Muscle of arm (tissue), 1 donor: ENCODE measurements at regions not wholly inside any gene's neighbourhood (a gene's known extent, or its start where the extent isn't known, plus 50 kb on each side); places are given as distances from the start of the nearest gene placed in this dataset.

Source experiments
- DNase-seq: peaks from one replicate; pipeline ENCODE4 v3.0.0-alpha.2; 2013

DNA sequence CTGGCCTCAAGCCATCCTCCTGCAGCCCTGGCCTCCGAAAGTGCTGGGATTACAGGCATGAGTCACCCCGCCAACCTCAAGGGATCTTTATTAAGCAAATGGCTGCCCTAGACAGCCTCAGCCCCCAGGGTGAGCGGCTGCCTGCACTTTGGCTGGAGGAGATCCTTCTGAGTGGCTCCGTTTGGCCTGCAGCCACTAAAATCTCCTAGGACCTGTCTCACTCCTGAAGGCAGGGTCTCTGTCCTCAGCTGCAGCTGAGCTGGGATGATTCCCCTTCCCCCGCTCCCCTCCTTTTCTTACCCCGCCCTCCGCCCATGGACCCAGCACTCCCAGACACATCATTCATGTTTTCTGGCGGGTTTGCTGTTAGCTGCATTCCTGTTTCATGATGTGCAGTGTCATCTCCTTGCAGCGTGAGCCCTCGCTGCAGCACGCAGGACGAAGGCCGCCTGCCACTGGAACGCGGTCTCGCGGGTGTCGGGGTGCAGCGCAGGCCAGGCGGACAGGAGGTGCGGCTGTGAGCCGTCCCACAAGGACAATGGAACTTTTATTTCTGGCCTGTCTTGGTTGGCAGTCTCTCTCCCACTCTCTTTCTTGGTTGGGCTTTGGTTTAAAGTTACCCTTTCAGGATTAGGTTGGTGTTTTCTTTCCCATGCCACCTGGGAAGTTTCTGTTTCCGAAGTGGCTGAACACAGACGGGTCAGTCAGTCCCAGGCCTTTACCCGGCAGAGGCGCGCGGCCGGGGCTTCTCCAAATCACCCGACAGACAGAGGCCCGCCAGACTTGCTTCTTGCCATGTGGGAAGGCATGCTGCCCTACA, 137.1 kb downstream of the FOXD1 start:
- no peak for DNase-seq

DNA sequence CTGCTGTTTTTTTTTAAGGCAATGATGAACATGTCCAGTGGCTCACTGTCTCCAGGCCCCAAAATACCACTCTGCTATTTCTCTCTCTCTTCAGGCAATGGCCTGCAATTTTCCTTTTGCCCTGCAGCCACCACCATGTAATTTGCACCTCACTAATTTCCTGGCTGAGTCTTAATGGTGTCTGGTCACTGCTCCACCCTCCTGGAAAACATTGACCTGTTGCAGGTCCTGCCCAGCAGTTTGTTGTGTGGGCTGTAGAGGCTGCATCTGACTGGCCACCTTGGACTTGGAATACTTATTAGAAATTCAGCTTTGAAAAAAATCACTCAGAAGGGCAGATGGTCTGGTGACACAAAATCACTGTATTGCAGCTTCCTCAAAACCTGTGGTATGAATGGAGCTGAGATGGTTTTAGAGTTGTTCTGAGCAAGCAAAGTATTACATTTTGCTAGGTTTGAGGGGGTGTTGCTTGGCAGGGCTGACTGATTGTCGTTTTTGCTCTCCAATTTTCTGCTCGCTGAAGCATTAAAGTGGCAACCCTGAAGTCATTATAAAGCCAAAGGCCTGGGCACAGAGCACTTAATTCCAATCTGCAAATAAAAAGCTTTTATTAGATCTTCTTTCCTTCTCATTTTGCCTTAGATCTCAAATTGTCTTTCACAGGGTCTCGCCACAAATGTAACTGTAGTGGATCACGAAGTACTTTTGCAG, 134.8 kb downstream of the TMEM174 start:
- no peak for DNase-seq

DNA sequence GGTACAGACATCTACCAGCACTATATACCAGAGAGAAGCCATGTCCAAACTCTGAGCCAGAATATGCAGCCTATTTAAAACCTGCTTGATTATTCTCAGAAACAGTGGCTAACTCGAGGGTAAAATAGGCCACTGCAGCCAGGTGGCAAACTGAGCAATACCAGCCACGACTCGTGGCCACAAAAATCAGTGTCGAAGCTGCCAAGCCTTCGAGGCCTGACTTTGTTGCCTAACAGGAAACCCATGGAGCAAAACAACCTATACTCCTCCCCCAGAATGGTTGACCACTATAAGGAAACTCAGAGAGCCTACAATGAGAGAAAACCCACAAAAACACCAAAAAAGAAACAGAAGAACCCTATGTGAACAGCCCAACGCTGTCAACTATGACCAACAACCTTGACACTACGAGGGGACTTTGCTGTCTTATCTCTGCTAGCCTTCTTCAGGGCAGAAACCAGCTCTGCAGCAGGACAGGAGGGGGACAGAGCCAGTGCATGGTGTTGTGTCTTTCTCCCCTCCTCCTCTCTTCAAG, 133.8 kb downstream of the TMEM174 start:
- DNase-seq = no peak

GRCh38 chr5:73306078-73306719, 133.2 kb downstream of the TMEM174 start:
- no peak for DNase-seq

DNA sequence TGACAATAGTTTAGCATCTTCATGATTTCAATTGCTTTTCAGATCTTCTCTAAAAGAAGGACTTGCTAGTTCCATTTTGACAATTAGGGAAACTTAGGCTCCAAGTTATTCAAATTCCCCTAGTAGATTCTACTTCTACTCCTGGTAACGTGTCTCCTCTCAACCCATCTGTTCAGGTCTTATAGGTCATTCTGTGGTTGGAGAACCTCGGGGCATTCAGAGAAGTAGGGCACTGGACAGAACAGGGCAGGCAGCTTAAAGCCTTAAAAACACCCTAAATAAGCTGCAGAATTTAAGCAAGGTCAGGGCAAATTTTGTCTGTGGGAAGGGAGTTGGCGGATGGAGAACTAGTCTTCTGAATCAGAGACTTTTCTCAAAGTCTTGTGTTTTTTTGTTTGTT, 132.4 kb downstream of the TMEM174 start:
- no peak for DNase-seq

- DNase-seq = no peak
These were observed 131.4 kb downstream of the TMEM174 start for GRCh38 chr5:73304381-73304780.

DNA sequence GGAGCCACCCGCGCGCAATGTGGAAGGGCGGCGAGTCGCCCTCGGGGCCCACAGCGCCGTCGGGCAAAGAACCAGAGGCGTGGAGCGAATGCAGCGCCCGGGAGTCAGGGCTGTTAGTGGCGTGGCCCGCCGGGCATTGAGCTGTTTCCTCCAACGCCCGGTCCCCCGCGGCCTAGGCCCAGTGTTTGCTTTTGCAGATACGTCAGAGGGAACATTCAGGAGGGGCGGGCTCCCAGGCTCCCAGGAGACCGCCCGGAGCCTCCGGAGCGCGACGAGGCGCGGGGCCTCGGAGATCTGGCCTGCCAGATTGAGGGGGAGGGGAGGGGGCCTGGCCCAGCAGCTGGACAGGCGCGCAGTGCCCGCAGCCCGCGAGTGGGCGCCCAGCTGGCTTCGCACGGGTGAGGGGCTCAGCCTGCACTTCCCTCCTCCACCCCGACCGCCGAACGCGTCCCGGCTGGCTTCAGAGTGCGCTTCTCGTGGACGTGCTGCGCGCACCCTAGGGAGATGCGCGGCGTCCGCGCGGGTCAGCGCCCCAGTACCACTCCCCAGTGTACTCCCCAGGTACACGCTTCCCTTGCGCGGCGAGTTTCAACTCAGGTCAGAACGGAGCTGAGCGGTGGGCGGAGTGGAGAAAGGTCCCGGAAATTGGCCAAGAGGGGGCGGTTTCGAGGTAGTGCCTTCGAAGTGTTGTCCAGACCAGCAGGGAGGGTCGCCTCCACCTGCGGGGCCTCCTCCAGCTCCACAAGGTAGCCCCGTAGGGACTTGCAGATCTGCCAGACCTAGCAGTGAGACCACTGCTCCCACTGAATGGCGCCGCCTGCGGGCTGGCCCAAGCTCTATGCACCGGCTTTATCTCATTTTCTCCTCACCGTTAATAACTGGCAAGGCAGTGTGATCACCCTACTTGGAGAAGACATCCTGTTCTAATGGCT, 130.4 kb downstream of the TMEM174 start:
- no peak for DNase-seq

DNA sequence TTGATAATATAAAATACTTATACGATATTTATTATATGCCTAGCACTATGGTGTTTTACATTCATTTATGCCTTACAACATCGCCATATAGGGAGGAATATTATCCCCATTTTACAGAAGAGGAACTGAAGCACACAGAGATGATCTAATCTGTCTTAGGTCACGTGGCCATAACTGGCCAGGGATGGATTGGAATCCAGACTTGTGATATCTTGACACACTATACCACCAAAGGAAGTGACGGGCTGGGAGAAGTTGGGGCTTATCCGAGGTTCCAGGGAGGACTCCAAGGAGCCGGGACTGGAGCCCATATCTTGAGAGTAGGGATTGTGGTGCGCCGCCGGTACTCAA, 129.8 kb downstream of the TMEM174 start:
- no peak for DNase-seq

DNA sequence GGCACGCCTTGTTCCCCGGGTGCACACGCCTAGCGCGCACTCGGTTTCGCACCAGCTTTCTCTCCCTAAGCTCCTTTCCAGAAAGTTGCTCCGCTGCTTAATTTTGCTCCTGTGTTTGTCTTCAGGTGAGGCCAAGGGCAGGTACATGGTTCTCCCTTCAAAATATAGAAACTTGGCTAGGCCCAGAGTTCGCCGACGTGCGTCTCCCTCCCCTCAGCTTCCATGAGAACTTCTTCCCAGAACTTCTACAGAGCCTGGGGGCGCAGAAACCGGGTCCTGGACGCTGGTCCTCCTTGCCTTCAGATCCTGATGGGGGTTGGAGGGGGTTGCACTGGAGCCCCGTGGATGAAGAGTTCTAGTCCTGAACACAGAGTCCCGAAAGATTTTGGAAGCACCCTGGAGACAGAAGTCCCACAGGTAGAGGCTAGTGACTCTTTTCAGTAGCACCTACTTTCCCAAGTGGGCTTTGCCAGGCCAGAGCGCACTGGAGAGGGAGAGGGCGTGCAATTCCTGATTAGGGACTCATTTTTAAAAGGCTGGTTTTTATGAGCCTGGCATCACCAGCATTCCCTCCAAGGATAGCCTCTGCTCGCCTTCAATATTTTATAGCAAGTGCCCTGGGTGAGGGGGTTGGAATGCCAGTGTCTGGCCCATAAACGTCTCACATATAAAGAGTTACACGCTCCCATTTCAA, 128.4 kb downstream of the TMEM174 start:
- DNase-seq = no peak

GRCh38 chr5:73300337-73301207, 127.6 kb downstream of the TMEM174 start:
- DNase-seq = no peak

GRCh38 chr5:73299665-73300336, 126.8 kb downstream of the TMEM174 start:
- no peak for DNase-seq

DNA sequence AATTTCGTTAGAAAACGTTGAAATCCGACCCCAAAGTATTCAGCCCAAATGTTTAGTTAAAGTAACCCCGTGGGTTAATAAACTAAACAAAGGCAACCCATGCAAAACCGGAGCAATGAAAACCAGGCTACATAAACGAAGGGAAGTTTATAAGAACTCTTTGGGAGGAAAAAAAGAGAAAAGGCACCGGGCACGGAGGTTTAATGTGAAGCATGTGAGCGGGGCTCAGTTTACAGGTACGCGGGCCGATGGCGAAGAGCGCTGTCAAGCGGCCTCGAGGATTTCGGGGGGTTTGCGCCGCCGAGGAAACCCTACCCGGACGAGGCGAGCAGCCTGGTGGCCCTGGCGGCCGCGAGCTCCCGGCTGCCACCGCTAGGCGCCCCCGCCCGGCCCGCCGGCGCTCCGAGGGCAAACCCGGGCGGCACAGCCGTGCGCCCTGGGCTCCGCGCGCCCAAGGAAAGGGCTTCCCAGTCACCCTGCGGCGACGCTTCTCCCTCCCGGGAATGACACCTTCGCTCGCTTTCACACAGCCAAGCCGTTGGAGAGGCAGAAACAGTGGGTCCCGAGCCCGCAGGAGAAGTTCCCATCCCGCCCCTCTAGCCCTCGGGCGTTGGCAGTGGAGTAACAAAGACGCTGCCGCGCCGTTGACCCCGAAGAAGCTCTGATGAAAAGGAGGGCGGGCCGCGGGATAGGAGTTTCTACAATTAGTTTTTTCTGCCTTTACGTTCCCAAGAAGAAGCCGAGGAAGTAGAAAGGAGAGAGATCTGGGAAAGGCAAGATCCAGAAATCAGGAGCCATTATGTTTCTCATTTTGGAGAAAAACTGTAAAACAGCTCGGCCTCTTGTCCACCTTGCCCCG, 126.0 kb downstream of the TMEM174 start:
- no peak for DNase-seq

GRCh38 chr5:73298251-73298771, 125.3 kb downstream of the TMEM174 start:
- DNase-seq = no peak

DNA sequence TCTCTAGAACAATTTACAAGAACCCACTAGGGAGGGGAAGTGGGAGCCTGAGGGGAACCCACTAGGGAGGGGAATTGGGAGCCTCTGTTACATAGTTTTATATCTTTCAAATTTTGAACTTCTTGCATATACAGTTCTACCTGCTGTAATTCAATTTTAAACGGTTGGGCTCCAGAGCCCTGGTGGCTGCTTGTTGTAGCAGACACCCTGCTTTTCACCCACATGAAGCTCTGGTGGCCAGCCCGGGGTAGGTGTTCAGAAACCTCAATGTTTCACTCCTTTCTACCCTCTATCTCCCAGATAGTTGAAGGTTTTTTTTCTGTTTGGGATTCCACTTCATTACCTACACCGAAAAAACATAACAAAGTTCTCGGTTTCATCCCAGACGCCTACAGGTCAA, 124.4 kb downstream of the TMEM174 start:
- no peak for DNase-seq

DNA sequence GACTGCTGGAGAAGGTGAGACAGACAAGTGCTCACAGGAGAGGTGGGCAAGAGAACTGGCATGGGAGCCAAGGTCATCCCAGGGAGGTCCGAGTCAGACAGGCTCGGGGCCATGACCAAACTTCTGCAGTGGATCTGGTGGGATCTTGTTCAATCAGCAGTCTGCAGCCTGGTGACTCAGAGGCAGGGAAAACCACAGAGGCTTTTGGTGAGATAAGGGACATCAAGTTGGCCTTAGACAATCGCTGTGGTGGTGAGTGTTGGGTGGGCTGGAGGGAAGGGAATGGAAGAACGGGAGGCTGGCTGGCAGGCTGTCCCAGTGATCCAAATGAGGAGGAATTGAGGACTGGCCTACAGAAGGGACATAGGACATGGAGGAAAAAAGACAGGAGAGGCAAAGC, 123.8 kb downstream of the TMEM174 start:
- DNase-seq = no peak

DNA sequence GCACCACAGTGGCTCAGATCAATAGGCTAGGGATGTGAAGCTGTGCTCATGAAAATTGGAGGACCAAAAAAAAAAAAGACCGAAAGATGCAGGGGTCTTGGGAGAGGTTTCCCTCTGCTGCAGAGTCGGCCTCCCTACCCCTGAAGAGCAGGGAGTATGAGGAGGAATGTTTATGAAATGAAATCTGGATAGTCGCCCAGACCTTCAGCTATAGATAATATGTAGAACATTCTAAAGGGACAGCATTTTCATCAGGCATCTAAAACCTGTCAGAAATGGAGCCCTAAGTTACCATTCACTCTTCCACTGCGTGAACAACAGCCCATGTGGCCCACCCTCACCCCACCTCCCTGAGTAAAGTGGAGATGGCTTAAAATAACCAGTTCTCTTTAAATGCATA, 122.9 kb downstream of the TMEM174 start:
- DNase-seq = no peak

DNA sequence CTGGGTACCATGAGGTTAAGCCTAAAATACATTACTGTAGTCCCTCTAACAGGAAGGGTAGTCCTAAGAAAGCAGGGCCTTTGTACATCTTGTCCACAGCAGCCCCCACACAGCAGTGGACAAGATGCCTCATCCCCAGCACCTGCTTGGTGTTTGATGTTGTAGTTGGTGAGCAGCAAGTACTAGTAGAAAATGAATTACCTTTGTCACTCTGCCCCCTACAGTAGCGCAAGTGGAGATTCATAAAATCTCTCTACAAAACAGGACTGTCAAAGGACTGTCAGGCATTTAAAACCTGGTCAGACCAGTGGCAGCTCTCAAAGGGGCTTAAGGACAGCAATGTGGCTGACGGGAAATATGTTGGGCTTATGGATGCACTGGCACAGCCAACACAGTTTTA, 122.5 kb downstream of the TMEM174 start:
- DNase-seq = no peak

DNA sequence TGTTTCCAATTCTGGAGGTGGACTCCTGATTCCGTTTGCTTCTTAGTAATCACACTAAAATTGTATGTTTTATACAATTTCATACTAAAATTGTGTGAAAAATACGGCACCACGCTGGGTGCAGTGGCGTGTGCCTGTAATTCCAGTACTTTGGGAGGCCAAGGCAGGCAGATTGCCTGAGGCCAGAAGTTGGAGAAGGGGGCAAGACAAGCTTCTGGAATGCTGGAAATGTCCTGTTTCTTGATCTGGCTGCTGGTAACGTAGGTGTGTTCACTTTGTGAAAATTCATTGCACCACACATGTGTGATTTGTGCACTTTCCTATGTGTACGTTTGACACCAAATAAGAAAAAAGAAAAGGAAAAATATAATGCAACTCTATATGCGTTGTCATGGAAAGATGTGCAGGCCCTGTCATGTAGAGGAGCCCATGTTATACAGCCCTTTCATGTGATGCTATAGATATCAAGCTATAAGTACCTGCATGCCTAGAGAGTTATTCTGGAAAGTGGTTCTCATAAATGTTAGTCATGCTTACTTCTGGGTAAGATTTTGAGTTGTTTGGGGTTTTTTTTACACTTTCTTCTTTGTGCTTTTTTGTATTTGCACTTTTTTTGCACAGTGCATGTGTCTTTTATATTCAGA, 119.9 kb downstream of the TMEM174 start:
- DNase-seq = no peak
